ENCODE measurements at regions not wholly inside any gene's neighbourhood (a gene's known extent, or its start where the extent isn't known, plus 50 kb on each side); places are given as distances from the start of the nearest gene placed in this dataset.
"Not testable (repeated sequence)": the region's sequence is repeated elsewhere in the genome, so short reads cannot be mapped to it uniquely, and the experiment has no call there.

- TF ChIP-seq, protein P1, sequence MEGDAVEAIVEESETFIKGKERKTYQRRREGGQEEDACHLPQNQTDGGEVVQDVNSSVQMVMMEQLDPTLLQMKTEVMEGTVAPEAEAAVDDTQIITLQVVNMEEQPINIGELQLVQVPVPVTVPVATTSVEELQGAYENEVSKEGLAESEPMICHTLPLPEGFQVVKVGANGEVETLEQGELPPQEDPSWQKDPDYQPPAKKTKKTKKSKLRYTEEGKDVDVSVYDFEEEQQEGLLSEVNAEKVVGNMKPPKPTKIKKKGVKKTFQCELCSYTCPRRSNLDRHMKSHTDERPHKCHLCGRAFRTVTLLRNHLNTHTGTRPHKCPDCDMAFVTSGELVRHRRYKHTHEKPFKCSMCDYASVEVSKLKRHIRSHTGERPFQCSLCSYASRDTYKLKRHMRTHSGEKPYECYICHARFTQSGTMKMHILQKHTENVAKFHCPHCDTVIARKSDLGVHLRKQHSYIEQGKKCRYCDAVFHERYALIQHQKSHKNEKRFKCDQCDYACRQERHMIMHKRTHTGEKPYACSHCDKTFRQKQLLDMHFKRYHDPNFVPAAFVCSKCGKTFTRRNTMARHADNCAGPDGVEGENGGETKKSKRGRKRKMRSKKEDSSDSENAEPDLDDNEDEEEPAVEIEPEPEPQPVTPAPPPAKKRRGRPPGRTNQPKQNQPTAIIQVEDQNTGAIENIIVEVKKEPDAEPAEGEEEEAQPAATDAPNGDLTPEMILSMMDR (IDR thresholded peaks at IDR 0.05), result not testable (repeated sequence)
- not testable (repeated sequence) for TF ChIP-seq EZH2 (IDR thresholded peaks at IDR 0.05)
Observed at GRCh38 chr11:89577428-89577827, 86.3 kb upstream of the NOX4 start.
